HFFc6 (cell line): ENCODE measurements at regions not wholly inside any gene's neighbourhood (a gene's known extent, or its start where the extent isn't known, plus 50 kb on each side); places are given as distances from the start of the nearest gene placed in this dataset.

Experiments used
- DNase-seq: peaks from one replicate; pipeline ENCODE4 v3.0.0-alpha.2; 2018
- H3K27ac Mint-ChIP-seq: 2 replicates; pipeline ENCODE4 v1.8.0; 2020; ENCODE audit warnings: mild to moderate bottlenecking, mixed read lengths
- H3K27me3 Mint-ChIP-seq: 2 replicates; pipeline ENCODE4 v1.8.0; 2021; ENCODE audit warnings: mild to moderate bottlenecking, moderate library complexity, mixed read lengths; ENCODE audit not compliant: insufficient read depth
- H3K36me3 Mint-ChIP-seq: 2 replicates; pipeline ENCODE4 v1.8.0; 2021; ENCODE audit warnings: low read depth, mixed read lengths
- H3K4me1 Mint-ChIP-seq: 2 replicates; pipeline ENCODE4 v1.8.0; 2020; ENCODE audit warnings: low read depth, mixed read lengths
- H3K4me3 Mint-ChIP-seq: 2 replicates; pipeline ENCODE4 v1.8.0; 2020; ENCODE audit warnings: mild to moderate bottlenecking, moderate library complexity, mixed read lengths
- H3K9me3 Mint-ChIP-seq: 2 replicates; pipeline ENCODE4 v1.8.0; 2020; ENCODE audit warnings: mild to moderate bottlenecking, mixed read lengths
- CTCF ChIP-seq: fragments of 200-600 bp; sonication (generic); IDR thresholded peaks from 2 replicates; pipeline ENCODE4 v1.5.0; 2021; ENCODE audit warnings: antibody characterized with exemption, mild to moderate bottlenecking

GRCh38 chr2:71786291-71787107 is 333.1 kb downstream of the DYSF start:
- H3K4me3 Mint-ChIP-seq, result no peak overlapping the region
- H3K27me3 Mint-ChIP-seq, result peaks cover 4% of the 10 kb centered on the region
- H3K4me1 Mint-ChIP-seq, result peaks cover 40% of the 10 kb centered on the region
- no peak for TF ChIP-seq CTCF
- H3K36me3 Mint-ChIP-seq, result no peaks in the 10 kb centered on the region
- H3K27ac Mint-ChIP-seq, result no peak overlapping the region
- no peaks in the 10 kb centered on the region for H3K9me3 Mint-ChIP-seq
- DNase-seq, result no peak

- H3K4me1 Mint-ChIP-seq, result peaks cover 40% of the 10 kb centered on the region
- no peaks in the 10 kb centered on the region for H3K9me3 Mint-ChIP-seq
- DNase-seq, result no peak
- H3K27me3 Mint-ChIP-seq, result peaks cover 6% of the 10 kb centered on the region
- H3K4me3 Mint-ChIP-seq, result no peak overlapping the region
- no peak overlapping the region for H3K27ac Mint-ChIP-seq
- no peaks in the 10 kb centered on the region for H3K36me3 Mint-ChIP-seq
- no peak for TF ChIP-seq CTCF
Measured at GRCh38 chr2:71785516-71785981, 332.2 kb downstream of the DYSF start.

GRCh38 chr2:71784734-71785511 is 331.6 kb downstream of the DYSF start:
- H3K27ac Mint-ChIP-seq, result no peak overlapping the region
- H3K4me3 Mint-ChIP-seq, result peak overlapping the region; percentile 31; the same call in 1 of the 2 replicates
- H3K27me3 Mint-ChIP-seq, result peaks cover 6% of the 10 kb centered on the region
- H3K9me3 Mint-ChIP-seq, result no peaks in the 10 kb centered on the region
- H3K4me1 Mint-ChIP-seq, result peaks cover 40% of the 10 kb centered on the region
- peak; percentile 44 for DNase-seq
- TF ChIP-seq CTCF, result no peak; the same call in 1 of the 2 replicates
- no peaks in the 10 kb centered on the region for H3K36me3 Mint-ChIP-seq

- Mint-ChIP-seq H3K4me3 (no peak overlapping the region), H3K27me3 (peaks cover 8% of the 10 kb centered on the region), H3K27ac (no peak overlapping the region), H3K4me1 (peaks cover 51% of the 10 kb centered on the region), H3K9me3 (no peaks in the 10 kb centered on the region), H3K36me3 (no peaks in the 10 kb centered on the region)
- TF ChIP-seq CTCF, result no peak
- DNase-seq, result no peak
Measured at GRCh38 chr2:71783815-71784214, 330.5 kb downstream of the DYSF start.

- no peak overlapping the region for H3K4me3 Mint-ChIP-seq
- H3K4me1 Mint-ChIP-seq, result peaks cover 48% of the 10 kb centered on the region
- H3K27me3 Mint-ChIP-seq, result peaks cover 8% of the 10 kb centered on the region
- peak; percentile 20 for DNase-seq
- no peaks in the 10 kb centered on the region for H3K9me3 Mint-ChIP-seq
- no peaks in the 10 kb centered on the region for H3K36me3 Mint-ChIP-seq
- no peak overlapping the region for H3K27ac Mint-ChIP-seq
- no peak for TF ChIP-seq CTCF
Measured at GRCh38 chr2:71783215-71783614, 329.9 kb downstream of the DYSF start.
